UCSD-AML1 (cell line): ENCODE measurements at regions not wholly inside any gene's neighbourhood (a gene's known extent, or its start where the extent isn't known, plus 50 kb on each side); places are given as distances from the start of the nearest gene placed in this dataset.

ENCODE experiments used
- DNase-seq: peaks from one replicate; lab custom pipeline; 2025; ENCODE audit not compliant: unreplicated experiment; lab: John Stamatoyannopoulos, UW

DNA sequence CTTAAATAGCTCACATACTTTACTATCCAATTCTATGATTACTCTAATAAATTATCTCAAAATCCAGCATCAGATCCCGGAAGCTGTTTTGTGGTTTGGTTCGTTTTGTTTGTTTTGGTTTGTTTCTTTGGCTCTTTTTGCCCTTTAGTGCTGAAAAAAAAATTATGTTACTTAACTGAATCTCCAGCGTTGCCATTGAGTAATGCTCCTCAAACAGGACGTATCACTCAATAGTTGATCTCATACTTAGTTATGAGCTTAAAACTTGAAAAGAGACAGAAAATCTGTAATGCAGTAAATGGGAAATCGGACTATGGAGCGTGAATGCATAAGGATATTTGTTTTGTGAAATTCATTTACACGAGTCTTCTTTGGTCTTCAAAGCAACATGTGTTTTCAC lies 533.8 kb upstream of the TMPRSS15 start:
- DNase-seq = no peak

GRCh38 chr21:18940791-18941190 lies 537.2 kb upstream of the TMPRSS15 start:
- no peak for DNase-seq

DNA sequence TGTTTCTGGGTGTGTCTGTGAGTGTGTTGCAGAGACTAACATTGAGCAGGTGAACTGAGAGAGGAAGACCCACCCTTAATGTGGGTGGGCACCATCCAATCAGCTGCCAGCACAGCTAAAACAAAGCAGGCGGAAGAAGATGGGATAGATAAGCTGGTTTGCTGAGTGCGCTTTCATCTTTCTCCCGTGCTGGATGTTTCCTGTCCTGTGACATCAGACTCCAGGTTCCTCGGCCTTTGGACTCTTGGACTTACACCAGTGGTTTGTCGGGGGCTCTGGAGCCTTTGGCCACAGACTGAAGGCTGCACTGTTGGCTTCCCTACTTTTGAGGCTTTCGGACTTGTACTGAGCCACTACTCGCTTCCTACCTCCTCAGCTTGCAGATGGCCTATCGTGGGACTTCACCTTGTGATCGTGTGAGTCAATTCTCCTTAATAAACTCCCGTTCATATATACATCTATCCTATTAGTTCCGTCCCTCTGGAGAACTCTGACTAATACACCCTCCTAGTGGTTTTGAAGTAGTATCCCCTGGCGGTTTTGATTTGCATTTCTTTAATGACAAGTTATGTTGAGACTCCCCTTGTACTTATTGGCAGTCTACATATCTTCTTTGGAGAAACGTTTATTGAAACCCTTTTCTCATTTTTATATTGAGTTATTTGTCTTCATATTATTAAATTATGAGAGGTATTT lies 546.6 kb upstream of the TMPRSS15 start:
- no peak for DNase-seq

- DNase-seq = peak; percentile 6
Observed at GRCh38 chr21:18951271-18952038, 547.9 kb upstream of the TMPRSS15 start.

GRCh38 chr21:18954441-18954844 lies 550.9 kb upstream of the TMPRSS15 start:
- DNase-seq = no peak

DNA sequence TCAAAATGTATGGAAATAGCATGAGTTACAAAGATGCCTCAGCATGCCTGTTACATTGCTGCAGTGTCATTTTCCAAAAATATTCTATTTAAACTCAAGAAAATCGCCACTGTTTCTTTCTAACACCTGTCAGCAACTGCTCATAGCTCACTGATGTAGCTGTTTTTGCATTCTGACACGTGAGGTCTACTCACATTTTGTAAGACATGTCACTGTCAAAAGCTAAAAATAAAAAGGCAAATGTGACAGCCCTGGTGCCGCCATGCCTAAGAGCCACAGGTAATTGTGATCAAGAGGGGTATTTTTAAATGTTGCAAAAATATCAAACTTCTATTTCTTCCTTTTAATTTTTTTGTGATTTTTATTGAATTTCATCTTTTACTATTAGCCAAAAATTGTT lies 556.2 kb upstream of the TMPRSS15 start:
- no peak for DNase-seq

- no peak for DNase-seq
Observed at GRCh38 chr21:18960306-18960705, 556.7 kb upstream of the TMPRSS15 start.

DNA sequence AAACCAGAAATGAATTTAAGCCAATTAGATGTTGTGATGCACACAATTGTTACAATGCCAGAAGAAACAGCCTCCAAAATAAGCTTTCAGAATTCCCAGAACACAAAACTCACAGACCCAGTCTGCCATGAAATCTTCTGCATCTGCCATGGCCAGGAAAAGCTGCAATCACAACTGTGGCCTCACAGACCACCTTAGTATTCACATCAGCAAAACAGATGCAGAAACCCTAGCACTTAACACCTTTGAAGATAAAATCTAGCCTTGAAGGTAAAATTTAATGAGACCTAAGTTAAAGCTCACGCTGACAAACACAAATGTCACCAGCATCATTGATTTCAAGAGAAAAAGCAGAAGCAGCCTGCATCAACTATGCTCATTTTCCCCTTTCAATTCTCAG lies 566.8 kb upstream of the TMPRSS15 start:
- DNase-seq = no peak

DNA sequence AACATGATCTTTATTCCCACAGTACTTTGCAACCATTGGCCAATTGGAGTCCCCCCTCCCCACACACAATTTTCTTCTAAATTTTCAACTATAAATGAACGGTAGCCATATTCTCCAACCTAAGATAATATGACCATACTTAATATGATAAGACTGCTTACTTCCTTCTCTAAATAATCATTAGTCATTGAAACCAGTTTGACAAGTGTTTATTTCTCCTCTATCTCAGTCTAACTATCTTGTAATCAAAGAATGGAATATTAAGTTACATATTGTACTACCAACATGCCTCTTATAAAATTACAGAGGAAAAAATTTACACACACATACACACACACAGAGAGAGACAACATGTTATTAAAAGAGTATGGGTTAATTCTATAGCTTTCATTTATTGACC lies 567.4 kb upstream of the TMPRSS15 start:
- no peak for DNase-seq

GRCh38 chr21:18985584-18985983 lies 582.0 kb upstream of the TMPRSS15 start:
- DNase-seq = no peak

DNA sequence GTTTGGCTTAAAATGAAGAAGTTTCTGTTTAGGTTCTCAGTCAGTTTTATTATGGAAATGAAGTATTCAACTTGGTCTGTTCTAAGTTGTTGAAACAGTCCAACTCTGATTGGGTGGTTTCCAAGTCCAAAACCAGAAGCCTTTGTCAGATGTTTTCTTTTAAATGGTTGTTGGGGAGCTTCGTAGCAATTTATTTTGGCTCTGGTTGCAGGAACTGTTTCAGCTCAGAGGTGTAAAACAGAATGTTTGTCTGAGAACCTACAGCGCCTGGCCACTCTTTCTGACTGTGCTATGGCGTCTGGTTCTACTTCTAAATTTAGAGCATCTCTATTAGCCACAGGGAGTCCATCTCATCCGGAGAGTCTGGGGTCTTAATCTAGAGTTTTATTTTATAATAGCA lies 582.6 kb upstream of the TMPRSS15 start:
- no peak for DNase-seq

- DNase-seq = no peak
Observed at GRCh38 chr21:18987520-18988026, 584.0 kb upstream of the TMPRSS15 start.

GRCh38 chr21:18989953-18990495 lies 586.4 kb upstream of the TMPRSS15 start:
- no peak for DNase-seq

DNA sequence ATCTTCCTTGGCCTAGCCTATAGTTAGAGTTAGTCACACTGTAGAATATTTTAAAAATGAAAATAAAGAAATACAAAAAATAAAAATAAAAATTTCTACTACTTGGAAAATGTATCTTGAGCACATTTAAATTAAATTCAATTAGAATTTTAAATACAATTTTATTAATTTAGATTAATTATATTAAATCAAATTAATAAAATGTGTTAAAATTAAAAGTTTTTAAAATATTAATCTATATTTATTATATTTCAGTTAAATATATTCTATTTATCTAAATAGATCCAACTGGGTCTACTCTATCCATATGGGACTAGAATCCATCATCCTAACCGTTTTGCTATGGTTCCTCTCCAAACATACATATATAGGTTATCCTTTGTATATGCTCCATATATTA lies 588.3 kb upstream of the TMPRSS15 start:
- no peak for DNase-seq

DNA sequence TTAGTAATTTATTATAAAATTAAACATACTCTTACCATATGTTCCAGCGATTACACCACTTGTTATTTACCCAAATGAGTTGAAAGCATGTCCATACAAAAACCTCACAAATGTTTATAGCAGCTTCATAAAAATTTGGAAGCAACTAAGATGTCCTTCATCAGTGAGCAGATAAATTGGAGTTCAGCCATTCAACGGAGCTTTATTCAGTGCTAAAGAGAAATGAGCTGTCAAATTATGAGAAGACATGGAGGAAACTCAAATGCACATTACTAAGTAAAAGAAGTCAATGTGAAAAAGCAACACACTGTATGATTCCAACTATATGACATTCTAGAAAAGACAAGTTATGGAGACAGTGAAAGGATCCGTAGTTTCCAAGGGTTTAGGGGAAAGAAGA lies 606.7 kb upstream of the TMPRSS15 start:
- no peak for DNase-seq

DNA sequence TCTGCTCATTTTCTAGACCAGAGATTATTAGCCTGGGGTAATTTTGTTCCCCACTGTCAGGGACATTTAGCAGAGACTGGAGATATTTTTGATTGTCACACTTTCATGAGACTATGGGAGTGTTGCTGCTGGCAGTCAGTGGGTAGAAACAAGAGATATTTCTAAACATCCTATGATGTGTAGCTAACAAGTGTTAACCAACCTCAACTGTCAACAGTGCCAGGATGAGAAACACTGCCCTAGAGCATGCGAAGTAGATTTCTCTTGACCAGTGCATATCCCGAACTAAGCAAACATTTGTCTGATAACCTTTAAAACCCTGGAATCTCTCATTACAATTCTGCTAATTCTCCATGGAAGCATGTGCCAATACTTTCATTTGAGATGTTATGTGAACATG lies 607.4 kb upstream of the TMPRSS15 start:
- no peak for DNase-seq

DNA sequence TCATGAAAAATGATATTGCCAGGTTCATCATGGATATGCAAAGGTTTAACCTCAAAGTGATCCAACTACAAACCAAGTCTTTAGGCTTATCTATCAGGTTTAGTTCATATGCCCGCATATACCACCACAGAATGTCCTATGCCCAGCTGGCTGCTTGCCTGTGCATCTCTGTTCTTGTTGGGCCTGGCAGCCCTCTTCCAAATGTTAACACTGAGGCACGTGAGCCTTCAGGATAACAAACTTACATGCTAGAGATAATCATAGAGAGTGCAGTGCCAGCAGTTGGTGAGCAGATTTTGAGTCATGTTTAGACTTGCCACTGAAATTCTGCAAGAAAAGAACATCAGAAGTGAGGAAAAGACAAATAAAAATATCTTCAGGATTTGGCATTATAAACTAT lies 607.9 kb upstream of the TMPRSS15 start:
- no peak for DNase-seq

- no peak for DNase-seq
Observed at GRCh38 chr21:19013916-19014315, 610.3 kb upstream of the TMPRSS15 start.

- DNase-seq = no peak
Observed at GRCh38 chr21:19018529-19018928, 614.9 kb upstream of the TMPRSS15 start.

- no peak for DNase-seq
Observed at GRCh38 chr21:19022978-19023377, 619.4 kb upstream of the TMPRSS15 start.

DNA sequence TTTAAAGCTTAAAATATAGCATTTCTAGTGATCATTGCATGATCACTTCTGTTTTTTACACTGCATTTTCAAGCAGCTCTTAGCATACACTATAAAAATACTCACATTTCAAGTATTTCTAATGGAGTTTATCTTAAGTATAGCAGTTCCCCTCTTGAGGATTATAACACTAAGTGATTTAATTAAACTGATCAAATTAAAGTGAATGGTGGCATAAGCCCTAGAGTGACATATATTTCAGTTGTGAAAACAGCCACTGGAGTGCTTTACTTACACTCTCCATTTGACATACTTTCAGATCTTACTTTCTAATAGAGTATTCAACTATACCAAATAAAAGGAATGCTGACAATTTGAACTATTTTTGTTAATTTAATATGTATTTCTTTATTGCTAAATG lies 623.3 kb upstream of the TMPRSS15 start:
- DNase-seq = no peak

- DNase-seq = no peak
Observed at GRCh38 chr21:19029816-19030215, 626.2 kb upstream of the TMPRSS15 start.
